HCT116 (cell line): ENCODE measurements at regions not wholly inside any gene's neighbourhood (a gene's known extent, or its start where the extent isn't known, plus 50 kb on each side); places are given as distances from the start of the nearest gene placed in this dataset.

Source experiments
- ATAC-seq: fragments of 200-7000 bp; cut with Tn5 transposase; 2 replicates; pipeline ENCODE4 v1.9.1; 2020; ENCODE audit warnings: mild to moderate bottlenecking, moderate library complexity
- BruUV-seq: library from RNA; stranded (reverse); fragments of 400-500 nt; replicated peaks from 2 replicates; lab custom pipeline; 2021; lab: Mats Ljungman, UMichigan
- CTCF ChIA-PET: fragments of 300-600 bp; sonication (Branson Sonifier 250); formaldehyde crosslinking; loops from one replicate; lab custom pipeline; 2021; ENCODE audit warnings: antibody characterized with exemption; lab: Charles Lee
- POLR2A ChIA-PET: fragments of 300-600, 350-600 bp; sonication (Branson Sonifier 250); formaldehyde crosslinking; loops from one replicate; lab custom pipeline; 2021; ENCODE audit warnings: antibody characterized with exemption; lab: Charles Lee
- RAD21 ChIA-PET, 2 experiments: fragments of 300-600 bp; sonication (Branson Sonifier 250); formaldehyde crosslinking; loops; one replicate each; lab custom pipeline; 2023; ENCODE audit warnings: low total read pairs in 2 of 2; ENCODE audit not compliant: uncharacterized antibody in 2 of 2, unreplicated experiment in 2 of 2, low non-redundant PET in 1 of 2; lab: Charles Lee
- DNase-seq: peaks from one replicate; pipeline ENCODE4 v3.0.0-alpha.2; 2010; ENCODE audit warnings: low read depth, low spot score
- H2AFZ ChIP-seq: fragments of 200-600 bp; shearing (Covaris generic), sonication (generic); 2 replicates; pipeline ENCODE4 v1.6.1; 2017; ENCODE audit warnings: low read depth, mixed run types, mixed read lengths, antibody characterized with exemption, low read length; ENCODE audit not compliant: poor library complexity, severe bottlenecking
- H3K27ac ChIP-seq: 2 replicates; pipeline ENCODE4 v1.5.1; 2012; ENCODE audit warnings: low read depth, low read length
- H3K27me3 ChIP-seq: fragments of 200-600 bp; sonication (generic); 2 replicates; pipeline ENCODE4 v1.6.1; 2016; ENCODE audit warnings: mixed run types, low read length, mixed read lengths; ENCODE audit not compliant: insufficient read depth
- H3K36me3 ChIP-seq, 2 experiments: fragments of 200-500 bp in 1 of 2; fragments of 200-600 bp in 1 of 2; sonication (Bioruptor generic) in 1 of 2; sonication (generic) in 1 of 2; 2 replicates each; pipeline versions ENCODE4 v1.5.1 to v1.6.1; 2014 to 2016; ENCODE audit warnings: low read length in 2 of 2, inconsistent platforms in 1 of 2, mixed read lengths in 1 of 2, mixed run types in 1 of 2; ENCODE audit not compliant: insufficient read depth in 2 of 2, control insufficient read depth in 1 of 2
- H3K4me1 ChIP-seq, 2 experiments: fragments of 200-600 bp in 1 of 2; sonication (generic) in 1 of 2; 2 replicates each; pipeline versions ENCODE4 v1.5.1 to v1.6.1; 2012 to 2017; ENCODE audit warnings: low read length in 2 of 2, inconsistent platforms in 1 of 2, mild to moderate bottlenecking in 1 of 2, mixed read lengths in 1 of 2, mixed run types in 1 of 2, moderate library complexity in 1 of 2; ENCODE audit not compliant: insufficient read depth in 2 of 2, control insufficient read depth in 1 of 2
- H3K4me2 ChIP-seq: fragments of 200-600 bp; sonication (generic); 2 replicates; pipeline ENCODE4 v1.6.1; 2017; ENCODE audit warnings: mixed run types, low read length, mixed read lengths
- H3K4me3 ChIP-seq, 2 experiments: fragments of 200-600 bp in 1 of 2; sonication (generic) in 1 of 2; replicated peaks in 1 of 2; 2 replicates each; pipeline ENCODE4 v1.5.1; 2011 to 2016; ENCODE audit warnings: low read length in 2 of 2, control low read depth in 1 of 2, low read depth in 1 of 2, mild to moderate bottlenecking in 1 of 2, mixed read lengths in 1 of 2, mixed run types in 1 of 2
- H3K79me2 ChIP-seq: fragments of 200-600 bp; sonication (generic); 2 replicates; pipeline ENCODE4 v1.6.1; 2017; ENCODE audit warnings: mild to moderate bottlenecking, mixed run types, low read length, moderate library complexity, mixed read lengths; ENCODE audit not compliant: insufficient read depth
- H3K9ac ChIP-seq: fragments of 200-600 bp; sonication (generic); 2 replicates; pipeline ENCODE4 v1.6.1; 2016; ENCODE audit warnings: low read length, mixed read lengths
- H3K9me2 ChIP-seq: fragments of 200-600 bp; sonication (generic), shearing (Covaris generic); 2 replicates; pipeline ENCODE4 v1.6.1; 2017; ENCODE audit warnings: mixed run types, mild to moderate bottlenecking, moderate library complexity; ENCODE audit not compliant: insufficient read depth
- H3K9me3 ChIP-seq, 2 experiments: fragments of 200-500 bp in 1 of 2; fragments of 200-600 bp in 1 of 2; sonication (Bioruptor generic) in 1 of 2; sonication (generic) in 1 of 2; 2 replicates each; pipeline ENCODE4 v1.6.1; 2014 to 2017; ENCODE audit warnings: low read length in 2 of 2, mixed read lengths in 2 of 2, inconsistent platforms in 1 of 2, low read depth in 1 of 2, mild to moderate bottlenecking in 1 of 2, mixed run types in 1 of 2, moderate library complexity in 1 of 2; ENCODE audit not compliant: control insufficient read depth in 1 of 2, insufficient read depth in 1 of 2
- H4K20me1 ChIP-seq: fragments of 200-600 bp; sonication (generic), shearing (Covaris generic); 2 replicates; pipeline ENCODE4 v1.6.1; 2017; ENCODE audit warnings: mixed run types, mild to moderate bottlenecking, moderate library complexity; ENCODE audit not compliant: insufficient read depth
- CBX3 ChIP-seq: IDR thresholded peaks from 2 replicates; pipeline ENCODE4 v1.6.1; 2012; ENCODE audit warnings: low read depth
- CEBPB ChIP-seq: IDR thresholded peaks from 2 replicates; pipeline ENCODE4 v1.6.1; 2012; ENCODE audit warnings: low read depth
- CTCF ChIP-seq, 3 experiments: fragments of 200-600 bp in 1 of 3; sonication (generic) in 1 of 3; IDR thresholded peaks in 2 of 3; conservative IDR thresholded peaks in 1 of 3; 2 replicates each; pipeline ENCODE4 v1.5.1; 2012 to 2017; ENCODE audit warnings: low read depth in 2 of 3, low read length in 2 of 3, antibody characterized with exemption in 1 of 3, borderline replicate concordance in 1 of 3, control low read depth in 1 of 3, mild to moderate bottlenecking in 1 of 3, mixed read lengths in 1 of 3, mixed run types in 1 of 3, moderate library complexity in 1 of 3; ENCODE audit not compliant: insufficient read depth in 1 of 3
- EGR1 ChIP-seq: IDR thresholded peaks from 2 replicates; pipeline ENCODE4 v1.6.1; 2012; ENCODE audit warnings: low read depth
- ELF1 ChIP-seq: IDR thresholded peaks from 2 replicates; pipeline ENCODE4 v1.6.1; 2012; ENCODE audit warnings: low read depth, borderline replicate concordance
- EZH2phosphoT487 ChIP-seq: fragments of 200-600 bp; IDR thresholded peaks from 2 replicates; pipeline ENCODE4 v1.6.1; 2018; ENCODE audit warnings: antibody characterized with exemption, borderline replicate concordance
- FOSL1 ChIP-seq: IDR thresholded peaks from 2 replicates; pipeline ENCODE4 v1.6.1; 2012; ENCODE audit warnings: low read depth
- JUND ChIP-seq: IDR thresholded peaks from 2 replicates; pipeline ENCODE4 v1.6.1; 2012
- POLR2AphosphoS5 ChIP-seq: IDR thresholded peaks from 2 replicates; pipeline ENCODE4 v1.6.1; 2011; ENCODE audit warnings: mild to moderate bottlenecking, low read depth, low read length, moderate library complexity
- RAD21 ChIP-seq: IDR thresholded peaks from 2 replicates; pipeline ENCODE4 v1.6.1; 2012; ENCODE audit warnings: low read depth, mild to moderate bottlenecking
- SIN3A ChIP-seq: IDR thresholded peaks from 2 replicates; pipeline ENCODE4 v1.6.1; 2012; ENCODE audit warnings: low read depth
- SP1 ChIP-seq: IDR thresholded peaks from 2 replicates; pipeline ENCODE4 v1.6.1; 2012; ENCODE audit warnings: low read depth
- SRF ChIP-seq: IDR thresholded peaks from 2 replicates; pipeline ENCODE4 v1.6.1; 2012; ENCODE audit warnings: low read depth
- YY1 ChIP-seq: IDR thresholded peaks from 2 replicates; pipeline ENCODE4 v1.6.1; 2011; ENCODE audit warnings: low read length, low read depth, moderate library complexity, mild to moderate bottlenecking; ENCODE audit not compliant: insufficient replicate concordance; ENCODE audit errors: extremely low read depth
- ZFX ChIP-seq: fragments of 450-650 bp; IDR thresholded peaks from 2 replicates; pipeline ENCODE4 v1.6.1; 2017
- intact Hi-C: fragments of 100-400 bp; cut with micrococcal nuclease; formaldehyde crosslinking; loops from 2 replicates; pipeline ENCODE4 v1.10.0; 2022
- TF ChIP-seq, protein P1 (sequence below): IDR thresholded peaks from 2 replicates; pipeline ENCODE4 v1.6.1; 2012; ENCODE audit warnings: low read depth

GRCh38 chr13:76168661-76169060 is 532.5 kb downstream of the LMO7 start:
- no peak overlapping the region for H2AFZ ChIP-seq
- RAD21 ChIA-PET, result no interaction called here

More at GRCh38 chr13:76168661-76169060, 532.5 kb downstream of the LMO7 start:
- H3K4me1 ChIP-seq, result no peaks in the 10 kb centered on the region
- ATAC-seq (no peak), DNase-seq (no peak)
- H3K9ac ChIP-seq, result no peak overlapping the region
- no peaks in the 10 kb centered on the region for H3K79me2 ChIP-seq
- H4K20me1 ChIP-seq, result no peaks in the 10 kb centered on the region
- ChIA-PET POLR2A (no interaction called here), CTCF (no interaction called here)
- no peaks in the 10 kb centered on the region for H3K9me3 ChIP-seq
- no peak overlapping the region for H3K4me2 ChIP-seq
- H3K9me2 ChIP-seq, result no peaks in the 10 kb centered on the region
- no peaks in the 10 kb centered on the region for H3K36me3 ChIP-seq
- BruUV-seq, result no TSS peak
- TF ChIP-seq FOSL1 (no peak), CBX3 (no peak), ZFX (no peak), POLR2AphosphoS5 (no peak), EZH2phosphoT487 (no peak), CTCF (IDR thresholded peaks at IDR 0.05 in 2 of 3, conservative IDR thresholded peaks at IDR 0.05 in 1 of 3; ENCODE audit: borderline replicate concordance in 1 of 3, insufficient read depth in 1 of 3, low read depth in 2 of 3, low read length in 2 of 3) (no peak), JUND (no peak), EGR1 (no peak), SIN3A (no peak), SRF (no peak), ELF1 (no peak), SP1 (no peak), YY1 (no peak), RAD21 (no peak), CEBPB (no peak)
- TF ChIP-seq, protein P1, sequence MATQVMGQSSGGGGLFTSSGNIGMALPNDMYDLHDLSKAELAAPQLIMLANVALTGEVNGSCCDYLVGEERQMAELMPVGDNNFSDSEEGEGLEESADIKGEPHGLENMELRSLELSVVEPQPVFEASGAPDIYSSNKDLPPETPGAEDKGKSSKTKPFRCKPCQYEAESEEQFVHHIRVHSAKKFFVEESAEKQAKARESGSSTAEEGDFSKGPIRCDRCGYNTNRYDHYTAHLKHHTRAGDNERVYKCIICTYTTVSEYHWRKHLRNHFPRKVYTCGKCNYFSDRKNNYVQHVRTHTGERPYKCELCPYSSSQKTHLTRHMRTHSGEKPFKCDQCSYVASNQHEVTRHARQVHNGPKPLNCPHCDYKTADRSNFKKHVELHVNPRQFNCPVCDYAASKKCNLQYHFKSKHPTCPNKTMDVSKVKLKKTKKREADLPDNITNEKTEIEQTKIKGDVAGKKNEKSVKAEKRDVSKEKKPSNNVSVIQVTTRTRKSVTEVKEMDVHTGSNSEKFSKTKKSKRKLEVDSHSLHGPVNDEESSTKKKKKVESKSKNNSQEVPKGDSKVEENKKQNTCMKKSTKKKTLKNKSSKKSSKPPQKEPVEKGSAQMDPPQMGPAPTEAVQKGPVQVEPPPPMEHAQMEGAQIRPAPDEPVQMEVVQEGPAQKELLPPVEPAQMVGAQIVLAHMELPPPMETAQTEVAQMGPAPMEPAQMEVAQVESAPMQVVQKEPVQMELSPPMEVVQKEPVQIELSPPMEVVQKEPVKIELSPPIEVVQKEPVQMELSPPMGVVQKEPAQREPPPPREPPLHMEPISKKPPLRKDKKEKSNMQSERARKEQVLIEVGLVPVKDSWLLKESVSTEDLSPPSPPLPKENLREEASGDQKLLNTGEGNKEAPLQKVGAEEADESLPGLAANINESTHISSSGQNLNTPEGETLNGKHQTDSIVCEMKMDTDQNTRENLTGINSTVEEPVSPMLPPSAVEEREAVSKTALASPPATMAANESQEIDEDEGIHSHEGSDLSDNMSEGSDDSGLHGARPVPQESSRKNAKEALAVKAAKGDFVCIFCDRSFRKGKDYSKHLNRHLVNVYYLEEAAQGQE, result no peak
- no peaks in the 10 kb centered on the region; the same call in 1 of the 2 replicates for H3K27me3 ChIP-seq
- H3K4me3 ChIP-seq, result no peak overlapping the region
- intact Hi-C loops, result no loop called here
- H3K27ac ChIP-seq, result no peak overlapping the region
